Spleen (tissue), 3 donors: ENCODE measurements at regions not wholly inside any gene's neighbourhood (a gene's known extent, or its start where the extent isn't known, plus 50 kb on each side); places are given as distances from the start of the nearest gene placed in this dataset.

ENCODE experiments used
- POLR2A ChIP-seq, 3 donors: fragments of 450-650 bp; IDR thresholded peaks; one replicate each; pipeline ENCODE4 v1.5.1; 2017; ENCODE audit warnings: antibody characterized with exemption in 3 of 3, mild to moderate bottlenecking in 1 of 3
- POLR2AphosphoS5 ChIP-seq, 3 donors: sonication (generic); formaldehyde crosslinking; IDR thresholded peaks; one replicate each; pipeline ENCODE4 v1.5.1; 2017; ENCODE audit warnings: antibody characterized with exemption in 3 of 3

- TF ChIP-seq POLR2A (IDR thresholded peaks at IDR 0.05) (no peak), POLR2AphosphoS5 (IDR thresholded peaks at IDR 0.05) (no peak)
Measured at GRCh38 chr7:130913639-130914553, 179.9 kb upstream of the KLF14 start.
